T47D (cell line): ENCODE measurements at regions not wholly inside any gene's neighbourhood (a gene's known extent, or its start where the extent isn't known, plus 50 kb on each side); places are given as distances from the start of the nearest gene placed in this dataset.
"Not testable (repeated sequence)": the region's sequence is repeated elsewhere in the genome, so short reads cannot be mapped to it uniquely, and the experiment has no call there.

Experiments used
- DNase-seq, 2 experiments: peaks; one replicate each; pipeline versions ENCODE4 v3.0.0 to v3.0.0-alpha.2; 2011 to 2012; ENCODE audit warnings: low read depth in 1 of 2, low spot score in 1 of 2
- JUND ChIP-seq: IDR thresholded peaks from 2 replicates; pipeline ENCODE4 v1.6.1; 2012; ENCODE audit warnings: low read depth
- in situ Hi-C: cut with HindIII; loops from 2 replicates; pipeline ENCODE4 v1.10.0; 2016; ENCODE audit warnings: low sequenced_read_pairs, low pct_unique_long_range_greater_than_20kb

DNA sequence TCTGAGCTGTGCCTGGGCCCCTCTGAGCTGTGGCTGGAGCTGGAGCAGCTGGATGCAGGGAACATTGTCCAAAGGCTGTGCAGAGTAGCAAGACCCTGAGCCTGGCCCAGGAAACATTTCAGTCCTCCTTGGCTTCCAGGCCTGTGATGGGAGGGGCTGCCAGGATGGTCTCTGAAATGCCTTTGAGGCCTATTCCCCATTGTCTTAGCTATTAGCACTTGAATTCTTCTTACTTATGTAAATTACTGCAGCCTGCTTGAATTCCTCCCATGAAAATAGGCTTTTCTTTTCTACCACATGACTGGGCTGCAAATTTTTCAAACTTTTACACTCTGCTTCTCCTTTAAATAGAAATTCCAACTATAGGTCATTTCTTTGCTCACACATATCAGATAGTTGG, 349.8 kb upstream of the KLHL4 start:
- in situ Hi-C loops, result no loop called here
- DNase-seq, result no peak
- TF ChIP-seq JUND, result no peak

- in situ Hi-C loops, DNase-seq: not testable (repeated sequence)
These were observed 339.6 kb upstream of the KLHL4 start for GRCh38 chrX:87178009-87178408.
